ENCODE measurements at regions not wholly inside any gene's neighbourhood (a gene's known extent, or its start where the extent isn't known, plus 50 kb on each side); places are given as distances from the start of the nearest gene placed in this dataset.

GRCh38 chr20:60637801-60638200 lies 614.3 kb upstream of the CDH4 start:
- Histone ChIP-seq H3K23ac (ENCODE audit: low read depth, low read length) (no peak overlapping the region), H4K91ac (ENCODE audit: insufficient read depth, low read depth, low read length) (no peak overlapping the region), H3K27ac (ENCODE audit: insufficient read depth, low read length) (no peak overlapping the region), H2BK120ac (ENCODE audit: low read depth, low read length) (no peak overlapping the region), H3K18ac (ENCODE audit: low read depth, low read length) (no peak overlapping the region), H3K9me3 (ENCODE audit: control insufficient read depth, insufficient read depth, low read length) (peaks cover 36% of the 10 kb centered on the region), H3K79me1 (ENCODE audit: low read depth in 1 of 2, low read length in 2 of 2) (no peaks in the 10 kb centered on the region), H3K4ac (ENCODE audit: low read depth, low read length) (no peak overlapping the region), H2AK9ac (replicated peaks; ENCODE audit: low read depth, low read length, poor library complexity) (no peak overlapping the region), H2AFZ (replicated peaks; ENCODE audit: low read length, poor library complexity) (no peak overlapping the region), H3K9ac (ENCODE audit: low read depth, low read length) (no peak overlapping the region), H4K20me1 (ENCODE audit: insufficient read depth, low read length) (no peaks in the 10 kb centered on the region), H4K5ac (ENCODE audit: low read depth, low read length) (no peak overlapping the region), H3K14ac (replicated peaks; ENCODE audit: low read depth, low read length) (no peak overlapping the region), H3K4me1 (ENCODE audit: control insufficient read depth, insufficient read depth, low read length) (no peaks in the 10 kb centered on the region), H2BK5ac (ENCODE audit: low read depth, low read length, poor library complexity, severe bottlenecking) (no peak overlapping the region), H2BK15ac (ENCODE audit: low read depth, low read length) (no peak overlapping the region), H4K8ac (ENCODE audit: low read depth in 2 of 2, low read length in 2 of 2) (no peak overlapping the region), H3K4me2 (ENCODE audit: low read depth, low read length) (no peak overlapping the region), H3K27me3 (ENCODE audit: control insufficient read depth, insufficient read depth, low read length) (no peaks in the 10 kb centered on the region), H2BK20ac (ENCODE audit: low read depth, low read length) (no peak overlapping the region), H2AK5ac (ENCODE audit: low read depth, low read length) (no peak overlapping the region), H3K56ac (ENCODE audit: extremely low read depth, insufficient read depth, low read length) (no peak overlapping the region), H3K4me3 (ENCODE audit: insufficient read depth, low read depth, low read length) (no peak overlapping the region), H3K9me1 (ENCODE audit: insufficient read depth, low read length) (no peaks in the 10 kb centered on the region), H3K36me3 (ENCODE audit: control insufficient read depth, insufficient read depth, low read length) (no peaks in the 10 kb centered on the region)
- 63% methylated on average over 2 of the region's 6 CpGs; no CpG with 5 or more reads in 1 of the 2 experiments for WGBS, 2 experiments (ENCODE audit: extremely low coverage in 2 of 2, insufficient read length in 1 of 2)
- ChIA-PET CTCF (no interaction called here), POLR2A (ENCODE audit: unreplicated experiment) (no interaction called here)
- BruUV-seq (replicated peaks), result no TSS peak
- TF ChIP-seq SMC3 (IDR thresholded peaks at IDR 0.05; ENCODE audit: low read depth, low read length), result no peak
- in situ Hi-C loops (cut with MboI; ENCODE audit: low sequenced_read_pairs) (no loop called here), intact Hi-C loops (cut with micrococcal nuclease) (no loop called here), dilution Hi-C loops (cut with HindIII; ENCODE audit: low sequenced_read_pairs, unreplicated experiment) (no loop called here)
- ATAC-seq (ENCODE audit: low read depth) (no peak), DNase-seq (no peak)
